ENCODE measurements at regions not wholly inside any gene's neighbourhood (a gene's known extent, or its start where the extent isn't known, plus 50 kb on each side); places are given as distances from the start of the nearest gene placed in this dataset.

DNA sequence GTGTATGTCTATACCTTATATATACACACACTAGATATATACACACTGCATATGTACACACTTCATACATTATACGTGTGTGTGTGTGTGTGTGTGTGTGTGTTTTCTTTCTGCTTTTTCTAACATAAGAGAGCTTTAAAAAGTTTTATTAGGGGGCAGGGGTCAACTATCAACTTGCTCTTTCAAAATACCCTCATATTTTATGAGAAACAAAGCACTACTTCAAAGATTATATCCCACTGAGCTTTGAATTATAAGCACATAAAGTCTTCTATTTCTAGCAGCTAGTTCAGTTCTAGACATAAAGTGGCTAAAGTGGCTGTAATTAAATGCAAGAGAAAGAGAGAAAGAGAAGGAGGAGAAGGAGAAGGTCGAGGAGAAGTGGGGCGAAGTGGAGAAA, 1361.3 kb downstream of the ZPLD1 start (continued):
- TF ChIP-seq BACH1 (IDR thresholded peaks at IDR 0.05; ENCODE audit: low read length) = no peak
- no peak for TF ChIP-seq MAFK (IDR thresholded peaks at IDR 0.05; ENCODE audit: low read depth, low read length)
- no peak for TF ChIP-seq CBX5 (IDR thresholded peaks at IDR 0.05; ENCODE audit: low read depth, low read length)
